ENCODE measurements at regions not wholly inside any gene's neighbourhood (a gene's known extent, or its start where the extent isn't known, plus 50 kb on each side); places are given as distances from the start of the nearest gene placed in this dataset.
"Not testable (repeated sequence)": the region's sequence is repeated elsewhere in the genome, so short reads cannot be mapped to it uniquely, and the experiment has no call there.

- no peak for DNase-seq (ENCODE audit: low read depth, low spot score)
Observed at GRCh38 chr5:117454716-117455212, 880.1 kb upstream of the SEMA6A start.

GRCh38 chr5:117436846-117437245, 862.2 kb upstream of the SEMA6A start:
- no peak for DNase-seq (ENCODE audit: low read depth, low spot score)

- DNase-seq (ENCODE audit: low read depth, low spot score): no peak
Observed at GRCh38 chr5:117435203-117435602, 860.6 kb upstream of the SEMA6A start.

DNA sequence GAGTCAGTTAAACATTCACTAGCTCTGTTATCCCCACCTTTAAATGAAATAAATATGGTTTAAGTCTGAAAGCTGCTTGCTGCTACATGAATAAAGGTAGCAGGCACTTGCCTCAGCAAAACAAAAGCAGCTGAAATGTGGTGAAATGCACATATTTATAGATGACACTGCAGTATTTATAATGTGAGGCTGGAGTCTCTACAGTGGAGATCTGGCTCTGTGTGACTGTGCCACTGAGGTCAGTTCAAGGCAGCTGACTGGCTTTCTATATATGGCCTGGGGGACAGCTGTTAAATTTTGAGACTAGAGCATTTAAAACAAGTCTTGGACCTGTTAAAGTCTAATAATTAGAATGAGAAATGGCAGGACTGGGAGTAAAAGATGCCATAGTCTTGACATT, 859.6 kb upstream of the SEMA6A start:
- no peak for DNase-seq (ENCODE audit: low read depth, low spot score)

DNA sequence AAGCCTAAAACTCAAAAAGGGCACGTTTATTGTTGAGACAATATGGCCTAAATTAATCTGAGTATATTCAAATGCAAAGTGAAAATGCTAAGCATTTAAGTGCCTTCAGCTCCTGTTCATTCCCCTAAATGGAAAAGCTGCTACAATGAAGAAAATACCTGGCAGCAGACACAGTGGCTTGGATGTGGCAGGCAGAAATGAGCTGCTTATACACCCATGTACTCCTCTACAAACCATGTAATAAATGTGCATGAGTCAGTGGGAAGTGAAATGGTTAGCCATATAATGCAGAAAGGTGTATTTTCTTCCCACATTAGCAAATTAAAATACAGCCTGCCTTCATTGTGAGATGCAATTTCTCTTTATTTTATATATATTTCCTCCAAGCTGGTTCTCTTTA, 859.2 kb upstream of the SEMA6A start:
- DNase-seq (ENCODE audit: low read depth, low spot score): no peak

GRCh38 chr5:117431091-117431490, 856.5 kb upstream of the SEMA6A start:
- DNase-seq (ENCODE audit: low read depth, low spot score): no peak

DNA sequence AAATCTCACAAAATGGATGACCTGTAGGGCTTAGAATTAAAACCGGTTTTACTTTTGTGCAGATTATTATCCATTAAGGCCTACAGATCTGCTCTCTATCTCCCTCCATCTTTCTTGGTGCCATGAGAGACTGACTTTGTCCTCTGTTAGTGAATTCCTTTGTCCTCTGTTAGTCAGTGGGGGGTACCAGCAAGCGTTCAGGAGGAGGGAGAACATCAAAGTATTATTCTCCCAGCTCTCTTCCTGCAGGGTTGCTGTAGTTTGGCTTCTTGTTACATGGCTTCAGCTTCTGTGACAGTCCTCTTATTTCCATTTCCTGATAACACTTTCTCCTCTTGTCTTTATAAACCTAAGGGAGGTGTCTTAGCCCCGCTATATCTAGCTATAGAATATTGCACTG, 850.5 kb upstream of the SEMA6A start:
- DNase-seq (ENCODE audit: low read depth, low spot score): peak; percentile 12

- no peak for DNase-seq (ENCODE audit: low read depth, low spot score)
Observed at GRCh38 chr5:117424559-117424958, 849.9 kb upstream of the SEMA6A start.

DNA sequence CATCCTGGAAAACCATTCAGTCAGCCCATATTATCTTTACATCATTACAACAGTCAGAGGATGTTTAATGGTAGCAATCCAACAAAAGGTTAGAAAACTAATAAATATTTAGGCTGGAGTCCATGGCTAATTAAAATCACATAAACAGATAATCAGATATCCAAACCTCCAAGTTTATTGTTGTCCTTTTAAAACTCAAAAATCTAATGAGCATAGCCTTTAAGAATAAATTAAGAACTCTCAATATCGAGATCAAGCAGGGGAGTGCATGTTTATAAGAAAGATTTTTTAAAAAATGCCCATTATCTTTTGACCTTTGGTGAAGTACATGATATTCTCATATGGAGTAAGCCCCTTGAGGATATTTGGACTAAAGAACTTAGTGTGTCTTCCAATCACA, 842.9 kb upstream of the SEMA6A start:
- DNase-seq (ENCODE audit: low read depth, low spot score): no peak

GRCh38 chr5:117414926-117415325, 840.3 kb upstream of the SEMA6A start:
- no peak for DNase-seq (ENCODE audit: low read depth, low spot score)

DNA sequence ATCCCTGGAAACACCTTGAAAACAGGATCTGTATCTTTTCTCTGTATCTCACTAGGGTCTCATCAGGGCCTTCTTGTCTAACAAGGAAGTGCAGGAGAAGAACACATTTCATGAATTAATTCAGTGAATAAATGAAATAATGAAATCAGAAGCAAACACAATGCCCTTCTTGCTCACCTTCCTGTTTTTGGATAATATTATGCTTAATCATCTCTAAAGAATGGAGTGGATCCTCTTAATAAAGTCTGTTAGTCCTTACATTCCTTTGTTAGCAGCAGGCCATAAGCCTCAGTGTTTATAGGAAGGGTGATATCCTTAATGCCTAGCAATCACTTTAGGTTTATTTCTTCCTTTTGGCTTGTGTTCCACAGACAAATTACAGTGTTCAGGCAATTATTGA, 837.1 kb upstream of the SEMA6A start:
- no peak for DNase-seq (ENCODE audit: low read depth, low spot score)

GRCh38 chr5:117405197-117405596, 830.6 kb upstream of the SEMA6A start:
- DNase-seq (ENCODE audit: low read depth, low spot score): no peak

DNA sequence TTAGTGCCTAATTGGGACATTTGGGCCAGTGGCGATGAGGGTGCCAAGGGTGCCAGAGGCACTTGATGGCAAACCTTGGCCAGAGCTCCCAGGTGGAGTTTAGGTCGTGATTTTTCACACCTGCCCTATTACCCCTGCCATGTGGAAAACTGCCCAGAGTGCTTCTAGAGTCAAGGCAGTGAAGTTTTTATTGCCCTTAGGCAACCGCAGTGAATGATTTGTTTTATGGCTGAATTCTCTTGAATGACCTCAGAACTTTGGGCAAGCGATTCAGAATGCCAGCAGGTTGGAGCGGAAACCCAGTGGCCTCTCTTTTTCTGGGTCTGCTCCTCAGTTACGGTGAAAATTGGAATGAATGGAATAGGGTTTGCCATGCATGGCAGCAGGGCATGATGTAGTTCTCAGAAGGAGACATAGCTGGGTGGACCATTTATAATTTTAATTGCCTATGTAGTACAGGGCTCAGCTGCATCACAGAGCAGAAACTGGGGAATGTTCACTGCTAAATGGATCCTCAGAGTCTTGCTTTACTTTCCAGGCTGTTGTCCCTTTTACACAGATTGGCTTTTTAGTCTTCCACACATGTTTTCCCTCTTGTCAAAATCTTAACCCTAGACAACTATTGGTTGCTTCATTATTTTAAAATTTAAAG, 820.0 kb upstream of the SEMA6A start:
- no peak for DNase-seq (ENCODE audit: low read depth, low spot score)

GRCh38 chr5:117393125-117393524, 818.5 kb upstream of the SEMA6A start:
- DNase-seq (ENCODE audit: low read depth, low spot score): no peak

DNA sequence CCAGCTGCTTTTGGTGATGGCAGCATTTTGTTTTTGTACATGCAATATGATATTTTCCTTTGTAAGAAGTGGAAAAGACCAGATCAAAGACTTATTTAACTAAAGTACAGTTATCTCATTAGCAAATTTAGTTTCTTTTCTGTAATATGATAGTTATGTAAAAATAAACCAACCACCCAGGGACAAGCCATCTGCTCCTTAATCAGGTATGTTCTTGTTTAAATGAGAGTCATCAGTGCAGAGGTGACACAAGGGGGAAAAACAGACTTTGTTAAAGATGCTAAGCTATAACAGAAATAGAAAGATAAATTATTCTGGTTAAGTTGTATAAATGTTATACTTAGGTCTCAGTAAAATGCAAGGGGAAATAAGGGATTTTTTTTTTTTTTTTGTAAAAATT, 805.7 kb upstream of the SEMA6A start:
- no peak for DNase-seq (ENCODE audit: low read depth, low spot score)

DNA sequence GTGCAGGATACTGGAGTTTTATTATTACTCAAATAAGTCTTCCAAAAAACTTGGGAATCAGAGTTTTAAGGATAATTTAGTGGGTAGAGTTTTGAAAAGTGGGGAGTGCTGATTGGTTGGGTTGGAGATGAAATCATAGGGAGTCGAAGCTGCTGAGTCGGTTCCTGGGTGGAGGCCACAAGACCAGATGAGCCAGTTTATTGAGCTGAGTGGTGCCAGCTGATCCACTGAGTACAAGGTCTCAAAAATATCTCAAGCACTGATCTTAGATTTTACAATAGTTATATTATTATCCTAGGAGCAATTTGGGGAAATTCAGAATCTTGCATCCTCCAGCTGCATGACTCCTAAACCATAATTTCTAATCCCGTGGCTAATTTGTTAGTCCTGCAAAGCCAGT, 804.9 kb upstream of the SEMA6A start:
- DNase-seq (ENCODE audit: low read depth, low spot score): no peak

- DNase-seq (ENCODE audit: low read depth, low spot score): no peak
Observed at GRCh38 chr5:117376748-117377147, 802.1 kb upstream of the SEMA6A start.

- no peak for DNase-seq (ENCODE audit: low read depth, low spot score)
Observed at GRCh38 chr5:117359895-117360294, 785.3 kb upstream of the SEMA6A start.

DNA sequence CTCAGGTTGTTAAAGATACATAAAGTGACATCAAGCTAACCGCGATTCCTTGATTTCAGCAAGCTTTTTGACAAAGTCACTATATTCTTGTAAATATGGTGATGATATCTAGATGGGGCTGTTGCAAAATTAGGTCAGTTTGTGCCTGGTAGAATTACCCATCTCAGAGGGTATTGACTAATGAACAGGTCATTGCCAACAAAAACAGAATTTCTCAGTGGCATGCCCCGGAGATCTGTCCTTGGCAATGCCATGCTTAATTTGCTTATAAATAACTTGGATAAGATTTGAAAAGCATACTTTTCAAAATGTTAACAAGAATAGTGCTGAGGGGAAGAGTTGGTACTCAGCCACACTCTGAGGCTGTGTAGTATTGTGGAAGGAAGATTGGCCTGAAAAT, 783.3 kb upstream of the SEMA6A start:
- DNase-seq (ENCODE audit: low read depth, low spot score): no peak

- DNase-seq (ENCODE audit: low read depth, low spot score): no peak
Observed at GRCh38 chr5:117347280-117347679, 772.7 kb upstream of the SEMA6A start.

DNA sequence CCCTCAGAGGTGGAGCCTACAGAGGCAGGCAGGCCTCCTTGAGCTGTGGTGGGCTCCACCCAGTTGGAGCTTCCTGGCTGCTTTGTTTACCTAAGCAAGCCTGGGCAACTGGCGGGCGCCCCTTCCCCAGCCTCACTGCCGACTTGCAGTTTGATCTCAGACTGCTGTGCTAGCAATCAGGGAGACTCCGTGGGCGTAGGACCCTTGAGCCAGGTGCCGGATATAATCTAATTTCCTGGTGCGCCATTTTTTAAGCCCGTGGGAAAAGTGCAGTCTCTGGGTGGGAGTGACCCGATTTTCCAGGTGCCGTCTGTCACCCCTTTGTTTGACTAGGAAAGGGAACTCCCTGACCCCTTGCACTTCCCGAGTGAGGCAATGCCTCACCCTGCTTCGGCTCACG, 769.1 kb upstream of the SEMA6A start:
- DNase-seq (ENCODE audit: low read depth, low spot score): not testable (repeated sequence)

DNA sequence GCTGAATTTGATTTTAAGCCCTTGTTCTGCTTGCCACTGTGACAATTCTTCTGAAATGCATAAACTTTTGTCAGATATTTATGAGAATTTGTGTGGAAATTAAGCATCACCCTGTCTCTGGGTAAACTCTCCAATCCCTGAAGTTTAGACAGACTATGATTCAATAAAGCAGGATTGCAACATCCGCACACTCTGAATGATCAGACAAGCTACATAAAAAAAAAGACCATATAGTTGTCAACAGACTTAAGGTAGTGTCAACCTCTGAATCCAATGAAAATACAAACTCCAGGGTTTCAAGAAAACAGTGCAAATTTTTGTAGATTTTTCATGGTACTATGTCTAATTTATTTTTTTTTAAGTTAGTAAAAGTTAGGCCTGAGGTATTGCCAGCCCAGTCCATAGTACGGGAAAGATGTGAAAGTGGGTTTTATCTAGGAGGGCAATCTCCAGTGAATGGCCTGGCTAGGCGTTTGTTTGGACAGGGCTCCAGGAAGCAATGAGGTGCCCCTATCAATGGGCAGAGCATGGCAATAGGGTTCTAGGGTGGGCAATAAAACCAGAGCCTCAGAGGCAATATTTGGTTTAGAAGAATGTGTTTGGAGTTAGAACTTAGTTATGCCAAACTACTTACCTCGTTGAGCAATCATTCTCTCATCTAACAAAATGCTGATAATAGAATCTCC, 762.6 kb upstream of the SEMA6A start:
- no peak for DNase-seq (ENCODE audit: low read depth, low spot score)

DNA sequence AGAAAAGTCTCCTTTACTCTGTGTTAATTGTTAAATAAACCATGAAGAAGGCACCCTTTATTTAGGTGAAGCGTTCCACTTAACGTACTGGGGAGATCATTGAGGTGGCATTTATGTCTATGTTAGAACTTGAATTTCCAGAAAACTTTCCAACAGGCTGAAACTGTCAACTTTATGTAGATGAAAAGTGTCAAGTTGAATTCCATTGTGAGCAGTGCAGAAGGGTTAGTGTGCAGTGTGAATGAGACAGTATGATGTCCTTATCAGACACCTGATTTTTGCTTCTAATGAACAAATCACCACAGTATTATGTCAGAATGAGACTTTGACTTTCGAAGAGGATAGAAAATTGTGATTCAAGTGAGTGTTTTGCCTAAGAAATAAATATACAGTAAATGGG, 761.6 kb upstream of the SEMA6A start:
- no peak for DNase-seq (ENCODE audit: low read depth, low spot score)

DNA sequence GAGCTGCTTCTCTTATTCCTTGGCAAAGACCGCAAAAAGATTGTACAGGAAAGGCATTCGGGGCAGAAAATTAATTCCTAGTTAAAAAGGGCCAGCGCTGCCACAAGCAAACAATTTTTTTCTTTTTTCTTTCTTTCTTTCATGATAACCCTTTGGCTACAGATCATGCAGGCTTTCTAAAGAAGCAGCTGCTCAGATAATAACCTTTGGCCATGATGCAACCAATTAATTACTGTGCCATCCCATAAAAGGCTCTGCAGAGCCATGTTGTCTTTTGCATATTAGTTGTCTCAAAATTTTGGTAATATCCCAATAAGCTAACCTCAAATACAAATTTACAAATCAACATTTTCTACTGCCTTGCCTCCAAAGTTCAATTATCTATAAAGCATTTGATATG, 758.4 kb upstream of the SEMA6A start:
- DNase-seq (ENCODE audit: low read depth, low spot score): no peak
